NCI-H1092 (cell line): ENCODE measurements at regions not wholly inside any gene's neighbourhood (a gene's known extent, or its start where the extent isn't known, plus 50 kb on each side); places are given as distances from the start of the nearest gene placed in this dataset.

ENCODE experiments used
- DNase-seq: peaks from one replicate; lab custom pipeline; 2025; lab: John Stamatoyannopoulos, UW

- DNase-seq = no peak
Observed at GRCh38 chr13:34465423-34465922, 476.6 kb upstream of the NBEA start.

GRCh38 chr13:34466301-34466700 lies 475.8 kb upstream of the NBEA start:
- DNase-seq = no peak

GRCh38 chr13:34467450-34468083 lies 474.5 kb upstream of the NBEA start:
- DNase-seq = no peak

GRCh38 chr13:34469196-34469986 lies 472.7 kb upstream of the NBEA start:
- no peak for DNase-seq

- DNase-seq = no peak
Observed at GRCh38 chr13:34474187-34474868, 467.7 kb upstream of the NBEA start.

- DNase-seq = no peak
Observed at GRCh38 chr13:34478376-34478775, 463.7 kb upstream of the NBEA start.

- no peak for DNase-seq
Observed at GRCh38 chr13:34502011-34502410, 440.1 kb upstream of the NBEA start.

GRCh38 chr13:34502621-34503020 lies 439.4 kb upstream of the NBEA start:
- DNase-seq = no peak

GRCh38 chr13:34506796-34507195 lies 435.3 kb upstream of the NBEA start:
- no peak for DNase-seq

- no peak for DNase-seq
Observed at GRCh38 chr13:34507630-34508029, 434.4 kb upstream of the NBEA start.

GRCh38 chr13:34512817-34513216 lies 429.3 kb upstream of the NBEA start:
- DNase-seq = no peak

GRCh38 chr13:34513526-34513925 lies 428.5 kb upstream of the NBEA start:
- DNase-seq = no peak

- no peak for DNase-seq
Observed at GRCh38 chr13:34515201-34515600, 426.9 kb upstream of the NBEA start.

- DNase-seq = no peak
Observed at GRCh38 chr13:34521171-34521570, 420.9 kb upstream of the NBEA start.

GRCh38 chr13:34522808-34523207 lies 419.3 kb upstream of the NBEA start:
- no peak for DNase-seq

GRCh38 chr13:34523406-34523805 lies 418.7 kb upstream of the NBEA start:
- no peak for DNase-seq

GRCh38 chr13:34533941-34534340 lies 408.1 kb upstream of the NBEA start:
- DNase-seq = no peak

- no peak for DNase-seq
Observed at GRCh38 chr13:34542321-34542720, 399.7 kb upstream of the NBEA start.

- DNase-seq = no peak
Observed at GRCh38 chr13:34543836-34544235, 398.2 kb upstream of the NBEA start.

GRCh38 chr13:34545461-34545860 lies 396.6 kb upstream of the NBEA start:
- no peak for DNase-seq

- no peak for DNase-seq
Observed at GRCh38 chr13:34546344-34547250, 395.5 kb upstream of the NBEA start.

- DNase-seq = no peak
Observed at GRCh38 chr13:34547929-34548328, 394.1 kb upstream of the NBEA start.
